ENCODE measurements at regions not wholly inside any gene's neighbourhood (a gene's known extent, or its start where the extent isn't known, plus 50 kb on each side); places are given as distances from the start of the nearest gene placed in this dataset.

DNA sequence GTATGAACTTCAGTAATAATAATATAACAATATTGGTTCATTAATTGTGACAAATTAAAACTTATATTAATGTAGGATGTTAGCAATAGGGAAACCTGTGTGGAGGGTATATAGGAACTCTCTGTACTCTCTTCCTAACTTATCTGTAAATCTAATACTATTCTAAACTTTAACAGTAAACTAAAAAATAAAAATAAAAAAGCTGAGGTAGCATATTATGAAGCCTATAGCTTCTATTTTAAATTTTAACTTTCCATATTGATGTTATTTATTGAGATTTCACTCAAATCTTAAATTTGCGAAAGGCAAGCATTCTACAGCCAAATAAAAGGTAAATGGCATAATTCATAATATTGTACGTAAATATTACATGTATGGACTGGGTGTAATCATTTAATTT is 326.4 kb downstream of the MEI4 start:
- H3K27me3 Mint-ChIP-seq: no peaks in the 10 kb centered on the region
- Histone ChIP-seq H3K4me3 (ENCODE audit: low read length) (no peak overlapping the region), H3K27me3 (ENCODE audit: insufficient read depth, low read length, poor library complexity, severe bottlenecking) (no peaks in the 10 kb centered on the region), H3K27ac (ENCODE audit: low read depth, low read length) (no peak overlapping the region), H3K36me3 (ENCODE audit: insufficient read depth, low read length) (no peaks in the 10 kb centered on the region), H3K9me3 (ENCODE audit: low read length) (no peaks in the 10 kb centered on the region), H3K4me1 (ENCODE audit: insufficient read depth, low read length) (no peaks in the 10 kb centered on the region)
- peaks cover 5 to 36% (median 10%) of the 10 kb centered on the region in 5 donors for H3K9me3 Mint-ChIP-seq
- no peaks in the 10 kb centered on the region for H3K4me1 Mint-ChIP-seq
- H3K27ac Mint-ChIP-seq: no peak overlapping the region
- POLR2A ChIA-PET: no interaction called here
- no peak for DNase-seq
- no peaks in the 10 kb centered on the region for H3K36me3 Mint-ChIP-seq
- CTCF ChIA-PET: no interaction called here
- H3K4me3 Mint-ChIP-seq: no peak overlapping the region

DNA sequence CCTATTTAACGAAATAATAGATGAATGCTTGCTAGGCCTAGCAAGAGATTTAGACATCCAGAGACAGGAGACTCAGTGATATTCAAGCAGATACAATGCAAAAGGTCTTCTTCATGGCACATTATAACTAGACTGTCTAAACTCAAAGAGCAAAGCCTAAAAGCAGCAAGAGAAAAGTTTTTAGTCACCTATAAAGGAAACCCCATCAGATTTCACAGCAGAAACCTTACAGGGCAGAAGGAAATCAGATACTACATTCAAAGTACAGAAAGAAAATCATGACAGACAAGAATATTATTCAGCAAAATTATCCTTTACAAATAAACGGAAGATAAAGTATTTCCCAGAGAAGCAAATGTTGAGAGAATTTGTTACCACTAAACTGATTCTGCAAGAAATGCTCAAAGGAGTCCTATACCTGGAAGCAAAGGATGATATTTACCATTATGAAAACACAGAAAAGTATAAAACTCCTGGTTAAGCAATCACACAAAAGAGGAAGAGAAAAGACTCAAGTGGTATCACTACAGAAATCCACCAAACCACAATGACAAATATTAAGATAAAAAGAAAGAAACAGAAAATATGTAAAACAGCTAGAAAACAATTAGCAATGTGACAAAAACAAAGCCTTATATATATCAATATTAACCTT is 333.7 kb downstream of the MEI4 start:
- CTCF ChIA-PET: no interaction called here

DNA sequence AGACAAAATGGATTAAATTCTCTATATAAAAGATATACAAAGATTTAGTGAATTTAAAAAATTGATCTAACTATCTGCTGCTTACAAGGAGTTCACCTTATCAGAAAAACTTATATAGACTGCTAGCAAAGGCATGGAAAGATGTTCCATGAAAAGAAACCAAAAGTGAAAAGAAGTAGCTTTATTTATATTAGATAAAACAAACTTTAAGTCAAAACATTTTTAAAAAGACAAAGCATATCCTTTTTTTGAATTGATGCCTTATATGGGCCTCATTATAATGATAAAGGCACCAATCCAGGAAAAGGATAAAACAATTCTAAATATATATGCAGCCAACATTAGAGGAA is 334.2 kb downstream of the MEI4 start:
- H3K27ac ChIP-seq (ENCODE audit: low read depth, low read length): no peak overlapping the region
- ChIA-PET POLR2A (no interaction called here), CTCF (no interaction called here)
- Mint-ChIP-seq H3K4me3 (no peak overlapping the region), H3K36me3 (no peaks in the 10 kb centered on the region), H3K9me3 (peaks cover 10 to 29% (median 12%) of the 10 kb centered on the region in 5 donors), H3K27ac (no peak overlapping the region), H3K27me3 (no peaks in the 10 kb centered on the region), H3K4me1 (no peaks in the 10 kb centered on the region)
- no peaks in the 10 kb centered on the region for H3K36me3 ChIP-seq (ENCODE audit: insufficient read depth, low read length)
- no peaks in the 10 kb centered on the region for H3K27me3 ChIP-seq (ENCODE audit: insufficient read depth, low read length, poor library complexity, severe bottlenecking)
- H3K9me3 ChIP-seq (ENCODE audit: low read length): no peaks in the 10 kb centered on the region
- no peak for DNase-seq
- H3K4me1 ChIP-seq (ENCODE audit: insufficient read depth, low read length): no peaks in the 10 kb centered on the region
- H3K4me3 ChIP-seq (ENCODE audit: low read length): no peak overlapping the region

More for the DNA sequence above, 333.7 kb downstream of the MEI4 start:
- Histone ChIP-seq H3K27me3 (ENCODE audit: insufficient read depth, low read length, poor library complexity, severe bottlenecking) (no peaks in the 10 kb centered on the region), H3K4me3 (ENCODE audit: low read length) (no peak overlapping the region), H3K9me3 (ENCODE audit: low read length) (no peaks in the 10 kb centered on the region), H3K27ac (ENCODE audit: low read depth, low read length) (no peak overlapping the region), H3K4me1 (ENCODE audit: insufficient read depth, low read length) (no peaks in the 10 kb centered on the region), H3K36me3 (ENCODE audit: insufficient read depth, low read length) (no peaks in the 10 kb centered on the region)
- Mint-ChIP-seq H3K36me3 (no peaks in the 10 kb centered on the region), H3K27me3 (no peaks in the 10 kb centered on the region), H3K27ac (no peak overlapping the region), H3K4me1 (no peaks in the 10 kb centered on the region), H3K9me3 (peaks cover 7 to 33% (median 12%) of the 10 kb centered on the region in 5 donors), H3K4me3 (no peak overlapping the region)
- DNase-seq: no peak
- POLR2A ChIA-PET: no interaction called here

DNA sequence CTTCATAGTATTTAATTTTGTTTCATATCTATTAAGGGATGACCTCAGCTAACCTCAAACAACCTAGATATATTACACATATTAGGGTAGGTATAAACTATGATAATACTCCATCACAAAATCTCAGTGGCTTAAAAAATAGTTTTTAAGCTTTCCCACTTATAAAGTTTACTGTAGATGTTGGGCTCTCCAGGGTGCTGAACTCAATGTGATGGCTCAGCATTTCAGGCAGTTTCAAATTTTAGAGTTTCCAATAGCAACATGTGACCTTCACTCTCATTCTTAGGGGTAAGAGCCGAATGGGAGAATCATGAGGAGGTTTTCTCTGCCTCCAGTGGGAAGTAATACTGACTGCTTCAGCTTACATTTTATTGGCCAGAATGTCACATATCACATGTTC is 357.3 kb downstream of the MEI4 start:
- DNase-seq: no peak
- POLR2A ChIA-PET: no interaction called here
- no peak overlapping the region for H3K27ac Mint-ChIP-seq
- no peaks in the 10 kb centered on the region for H3K27me3 Mint-ChIP-seq
- no peaks in the 10 kb centered on the region for H3K36me3 Mint-ChIP-seq
- H3K4me1 ChIP-seq (ENCODE audit: insufficient read depth, low read length): no peaks in the 10 kb centered on the region
- H3K4me3 Mint-ChIP-seq: no peak overlapping the region
- no peaks in the 10 kb centered on the region for H3K27me3 ChIP-seq (ENCODE audit: insufficient read depth, low read length, poor library complexity, severe bottlenecking)
- no peaks in the 10 kb centered on the region for H3K9me3 ChIP-seq (ENCODE audit: low read length)
- H3K9me3 Mint-ChIP-seq: peaks cover 0 to 19% (median 4%) of the 10 kb centered on the region in 5 donors
- no peaks in the 10 kb centered on the region for H3K36me3 ChIP-seq (ENCODE audit: insufficient read depth, low read length)
- H3K4me3 ChIP-seq (ENCODE audit: low read length): no peak overlapping the region
- H3K27ac ChIP-seq (ENCODE audit: low read depth, low read length): no peak overlapping the region
- no peaks in the 10 kb centered on the region for H3K4me1 Mint-ChIP-seq
- CTCF ChIA-PET: no interaction called here

DNA sequence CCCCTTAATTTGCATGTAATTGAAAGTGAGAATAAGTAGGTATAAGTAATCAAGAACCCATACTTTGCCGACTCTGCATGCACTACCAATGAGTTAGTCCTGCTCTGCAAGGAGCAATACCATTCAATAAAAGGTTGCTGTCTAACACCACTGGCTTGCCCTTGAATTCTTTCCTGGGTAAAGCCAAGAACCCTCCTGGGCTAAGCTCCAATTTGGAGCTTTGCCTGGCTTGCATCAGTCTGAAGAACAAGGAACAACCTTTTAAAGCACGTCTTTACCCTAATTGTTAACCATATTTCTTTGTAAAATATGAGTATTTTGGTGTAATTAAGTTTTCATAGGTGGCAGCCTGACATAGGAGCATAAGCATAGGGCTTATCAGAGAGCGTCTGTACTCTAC is 367.7 kb downstream of the MEI4 start:
- H3K36me3 Mint-ChIP-seq: no peaks in the 10 kb centered on the region
- ChIA-PET POLR2A (no interaction called here), CTCF (no interaction called here)
- no peak overlapping the region for H3K4me3 Mint-ChIP-seq
- H3K27ac Mint-ChIP-seq: no peak overlapping the region
- no peak overlapping the region for H3K4me3 ChIP-seq (ENCODE audit: low read length)
- H3K27ac ChIP-seq (ENCODE audit: low read depth, low read length): no peak overlapping the region
- peaks cover 2 to 12% (median 6%) of the 10 kb centered on the region in 5 donors for H3K9me3 Mint-ChIP-seq
- H3K36me3 ChIP-seq (ENCODE audit: insufficient read depth, low read length): no peaks in the 10 kb centered on the region
- no peaks in the 10 kb centered on the region for H3K4me1 Mint-ChIP-seq
- no peaks in the 10 kb centered on the region for H3K4me1 ChIP-seq (ENCODE audit: insufficient read depth, low read length)
- no peaks in the 10 kb centered on the region for H3K27me3 ChIP-seq (ENCODE audit: insufficient read depth, low read length, poor library complexity, severe bottlenecking)
- no peak for DNase-seq
- no peaks in the 10 kb centered on the region for H3K9me3 ChIP-seq (ENCODE audit: low read length)
- no peaks in the 10 kb centered on the region for H3K27me3 Mint-ChIP-seq

DNA sequence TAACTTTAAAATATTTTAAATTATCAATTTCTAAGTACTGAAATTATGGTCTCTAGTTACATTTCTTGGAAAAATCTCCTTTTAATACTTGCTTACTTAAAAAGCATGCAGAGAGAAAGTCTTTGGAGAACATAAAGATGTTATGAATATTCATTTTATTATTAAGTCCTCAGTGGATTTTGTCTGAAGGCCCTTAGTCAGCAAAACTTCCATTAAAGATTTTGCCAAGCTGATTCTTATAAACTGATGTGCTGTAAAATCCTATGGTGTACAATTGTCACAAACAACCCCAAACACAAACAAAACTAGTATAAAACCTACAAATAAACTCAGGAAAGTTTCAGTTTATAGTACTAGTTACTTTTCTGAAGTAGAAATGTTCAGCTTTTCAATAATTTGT is 372.7 kb downstream of the MEI4 start:
- H3K36me3 Mint-ChIP-seq: no peaks in the 10 kb centered on the region
- ChIA-PET CTCF (no interaction called here), POLR2A (no interaction called here)
- H3K4me3 Mint-ChIP-seq: no peak overlapping the region
- H3K27ac ChIP-seq (ENCODE audit: low read depth, low read length): no peak overlapping the region
- no peaks in the 10 kb centered on the region for H3K36me3 ChIP-seq (ENCODE audit: insufficient read depth, low read length)
- H3K27ac Mint-ChIP-seq: no peak overlapping the region
- H3K4me1 Mint-ChIP-seq: no peaks in the 10 kb centered on the region
- H3K4me3 ChIP-seq (ENCODE audit: low read length): no peak overlapping the region
- H3K27me3 Mint-ChIP-seq: no peaks in the 10 kb centered on the region
- DNase-seq: no peak
- peaks cover 1 to 12% (median 4%) of the 10 kb centered on the region in 5 donors for H3K9me3 Mint-ChIP-seq
- H3K4me1 ChIP-seq (ENCODE audit: insufficient read depth, low read length): no peaks in the 10 kb centered on the region
- no peaks in the 10 kb centered on the region for H3K9me3 ChIP-seq (ENCODE audit: low read length)
- no peaks in the 10 kb centered on the region for H3K27me3 ChIP-seq (ENCODE audit: insufficient read depth, low read length, poor library complexity, severe bottlenecking)

DNA sequence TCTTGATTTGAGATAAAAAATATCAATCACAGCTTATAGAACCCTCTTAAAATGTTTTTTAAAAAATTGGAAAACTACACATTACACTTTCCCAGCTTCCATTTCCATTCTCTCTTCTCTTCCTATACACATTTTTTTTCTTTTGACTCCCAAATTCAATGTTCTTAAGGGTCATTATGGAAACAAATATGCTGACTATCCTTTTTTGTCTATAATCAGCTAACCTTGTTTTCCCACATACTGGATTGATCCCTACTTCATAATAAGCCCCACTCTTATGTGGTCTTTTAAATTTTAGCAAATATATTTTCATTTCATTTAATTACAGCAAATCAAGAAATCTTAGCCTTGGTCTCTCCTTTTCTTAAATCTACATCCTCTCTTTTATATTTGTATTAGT is 378.4 kb downstream of the MEI4 start:
- CTCF ChIA-PET: no interaction called here
- no peak overlapping the region for H3K27ac ChIP-seq (ENCODE audit: low read depth, low read length)
- H3K27me3 Mint-ChIP-seq: no peaks in the 10 kb centered on the region
- no peak overlapping the region for H3K27ac Mint-ChIP-seq
- H3K36me3 ChIP-seq (ENCODE audit: insufficient read depth, low read length): no peaks in the 10 kb centered on the region
- peaks cover 0 to 7% (median 4%) of the 10 kb centered on the region in 5 donors for H3K9me3 Mint-ChIP-seq
- no peak overlapping the region for H3K4me3 ChIP-seq (ENCODE audit: low read length)
- H3K4me3 Mint-ChIP-seq: no peak overlapping the region
- POLR2A ChIA-PET: no interaction called here
- no peak for DNase-seq
- H3K27me3 ChIP-seq (ENCODE audit: insufficient read depth, low read length, poor library complexity, severe bottlenecking): no peaks in the 10 kb centered on the region
- H3K9me3 ChIP-seq (ENCODE audit: low read length): no peaks in the 10 kb centered on the region
- H3K4me1 ChIP-seq (ENCODE audit: insufficient read depth, low read length): no peaks in the 10 kb centered on the region
- no peaks in the 10 kb centered on the region for H3K36me3 Mint-ChIP-seq
- H3K4me1 Mint-ChIP-seq: no peaks in the 10 kb centered on the region

DNA sequence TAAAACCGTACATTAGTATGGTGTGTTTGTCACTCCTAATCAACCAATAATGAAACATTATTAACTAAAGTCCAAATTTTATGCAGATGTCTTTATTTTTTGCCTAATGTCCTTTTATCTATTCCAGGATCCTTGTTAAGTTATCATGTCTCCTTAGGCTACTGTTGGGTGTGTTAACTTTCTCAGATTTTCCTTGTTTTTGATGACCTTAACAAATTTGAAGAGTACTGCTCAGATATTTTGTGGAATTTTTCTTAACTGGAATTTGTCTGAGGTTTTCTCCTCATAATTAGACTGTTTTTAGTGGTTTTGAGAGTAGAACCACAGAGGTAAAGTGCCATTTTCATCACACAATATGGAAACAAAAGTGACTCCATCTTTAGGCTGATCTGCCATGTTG is 406.3 kb downstream of the MEI4 start:
- Mint-ChIP-seq H3K36me3 (no peaks in the 10 kb centered on the region), H3K4me1 (no peaks in the 10 kb centered on the region), H3K4me3 (no peak overlapping the region), H3K27me3 (no peaks in the 10 kb centered on the region), H3K9me3 (peaks cover 0 to 17% (median 5%) of the 10 kb centered on the region in 5 donors), H3K27ac (no peak overlapping the region)
- CTCF ChIA-PET: no interaction called here
- Histone ChIP-seq H3K4me3 (ENCODE audit: low read length) (no peak overlapping the region), H3K9me3 (ENCODE audit: low read length) (no peaks in the 10 kb centered on the region), H3K36me3 (ENCODE audit: insufficient read depth, low read length) (no peaks in the 10 kb centered on the region), H3K27me3 (ENCODE audit: insufficient read depth, low read length, poor library complexity, severe bottlenecking) (no peaks in the 10 kb centered on the region), H3K27ac (ENCODE audit: low read depth, low read length) (no peak overlapping the region), H3K4me1 (ENCODE audit: insufficient read depth, low read length) (no peaks in the 10 kb centered on the region)
- POLR2A ChIA-PET: no interaction called here
- DNase-seq: no peak

DNA sequence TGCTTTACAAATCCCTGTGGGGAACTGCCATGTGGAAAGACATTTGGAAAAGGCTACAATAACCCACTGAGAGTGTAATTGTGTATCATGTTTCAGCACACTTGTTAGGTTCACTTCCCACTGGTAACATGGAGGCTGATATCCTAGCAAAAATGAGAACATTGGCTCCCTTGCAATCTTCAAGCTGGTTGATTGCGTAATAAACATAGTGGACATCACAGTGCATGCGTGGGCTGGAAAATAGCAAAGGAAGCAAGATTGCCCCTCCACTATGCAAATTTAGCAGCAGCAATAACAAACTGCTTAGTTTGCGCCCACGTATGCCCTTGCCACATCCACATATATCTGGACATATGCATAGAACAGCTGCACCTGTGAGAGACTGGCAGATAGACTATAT is 410.2 kb downstream of the MEI4 start:
- Mint-ChIP-seq H3K4me1 (no peaks in the 10 kb centered on the region), H3K9me3 (peaks cover 4 to 19% (median 6%) of the 10 kb centered on the region in 5 donors), H3K27ac (no peak overlapping the region), H3K27me3 (no peaks in the 10 kb centered on the region), H3K4me3 (no peak overlapping the region), H3K36me3 (no peaks in the 10 kb centered on the region)
- Histone ChIP-seq H3K4me3 (ENCODE audit: low read length) (no peak overlapping the region), H3K36me3 (ENCODE audit: insufficient read depth, low read length) (no peaks in the 10 kb centered on the region), H3K27me3 (ENCODE audit: insufficient read depth, low read length, poor library complexity, severe bottlenecking) (no peaks in the 10 kb centered on the region), H3K27ac (ENCODE audit: low read depth, low read length) (no peak overlapping the region), H3K4me1 (ENCODE audit: insufficient read depth, low read length) (no peaks in the 10 kb centered on the region), H3K9me3 (ENCODE audit: low read length) (no peaks in the 10 kb centered on the region)
- ChIA-PET CTCF (no interaction called here), POLR2A (no interaction called here)
- DNase-seq: no peak
